Stimulated activated CD4-positive, alpha-beta T cell treated with anti-CD3 and anti-CD28 coated beads, Interleukin-1b, Interleukin-23, amount 100 ng/mL, for 48 hours (primary cell): ENCODE measurements at regions not wholly inside any gene's neighbourhood (a gene's known extent, or its start where the extent isn't known, plus 50 kb on each side); places are given as distances from the start of the nearest gene placed in this dataset.

Source experiments
- DNase-seq: peaks from one replicate; pipeline ENCODE4 v3.0.0-alpha.2; 2020

DNA sequence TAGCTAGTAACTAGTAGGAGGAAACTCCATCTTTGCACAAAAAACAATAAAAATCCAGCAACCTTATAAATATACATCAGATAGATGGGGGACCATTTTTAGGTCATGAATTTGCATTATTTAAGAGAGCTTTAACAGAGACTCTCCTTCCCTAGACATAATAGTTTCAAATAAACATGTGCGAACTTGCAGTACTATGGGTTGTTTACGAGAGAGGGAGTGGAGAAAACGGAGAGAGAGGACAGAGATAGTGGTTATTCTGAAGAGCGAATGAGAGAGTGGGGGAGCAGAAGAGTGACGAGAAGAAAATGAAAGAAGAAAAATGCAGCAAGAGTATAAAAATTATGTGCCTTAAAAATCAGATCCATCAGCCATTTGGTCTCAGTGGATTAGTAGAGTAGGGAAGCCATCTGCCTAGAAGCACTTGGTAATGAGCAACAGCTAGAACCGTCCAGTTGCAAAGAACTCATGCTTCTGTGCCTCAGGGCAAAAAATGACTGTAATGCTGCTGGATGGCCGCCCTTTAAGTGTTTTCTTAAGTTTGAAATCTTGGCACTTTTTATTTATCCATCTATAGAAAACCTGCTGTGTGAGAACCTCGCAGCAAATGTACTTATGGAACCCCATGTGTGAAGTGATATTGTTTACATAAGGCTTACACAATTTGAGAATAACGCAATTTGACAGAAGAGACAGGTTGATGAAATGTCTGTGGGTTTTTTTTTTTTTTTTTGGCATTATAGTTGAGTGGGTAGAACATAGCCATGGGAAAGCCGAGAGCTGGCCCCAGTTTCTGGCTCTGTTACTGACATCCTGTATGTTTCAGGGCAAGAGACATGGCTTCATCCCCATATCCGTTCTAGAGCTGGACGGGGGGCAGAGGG, 95.6 kb upstream of the ZNF608 start:
- no peak for DNase-seq

- no peak for DNase-seq
Measured at GRCh38 chr5:124842725-124843595, 96.5 kb upstream of the ZNF608 start.

DNA sequence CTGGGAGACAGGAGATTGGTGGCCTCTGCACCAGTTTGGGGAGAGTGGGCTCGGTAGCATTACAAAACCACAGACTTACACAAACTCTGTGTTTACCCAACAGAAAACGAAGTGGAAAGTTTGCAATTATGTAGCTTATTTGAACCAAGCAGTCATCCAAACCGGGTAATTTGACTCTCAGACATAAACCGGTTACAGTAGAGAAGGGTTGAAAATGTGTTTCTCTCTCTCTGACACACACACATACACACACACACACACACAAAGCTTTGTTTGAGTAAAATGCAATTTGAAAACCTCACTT, 97.1 kb upstream of the ZNF608 start:
- DNase-seq, result no peak

- no peak for DNase-seq
Measured at GRCh38 chr5:124844371-124844920, 98.0 kb upstream of the ZNF608 start.

DNA sequence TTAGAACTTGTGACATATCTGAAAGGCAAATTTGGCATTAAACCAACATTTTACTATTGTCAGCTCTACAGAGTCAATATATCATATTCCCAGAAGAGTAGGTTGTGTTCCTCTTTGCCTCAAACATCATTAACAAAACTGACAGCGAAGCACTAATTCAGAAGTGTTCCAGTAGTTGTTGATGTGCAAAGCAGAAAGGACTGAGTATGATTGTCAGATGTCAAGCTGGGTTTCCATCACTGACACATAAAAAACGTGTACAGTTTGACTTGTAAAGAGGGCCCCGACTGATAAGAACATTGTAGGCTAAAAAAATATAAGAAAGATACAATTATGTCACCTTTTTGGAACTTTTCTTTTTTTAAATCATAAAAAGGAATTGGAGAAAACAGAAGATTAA, 101.5 kb upstream of the ZNF608 start:
- no peak for DNase-seq

DNA sequence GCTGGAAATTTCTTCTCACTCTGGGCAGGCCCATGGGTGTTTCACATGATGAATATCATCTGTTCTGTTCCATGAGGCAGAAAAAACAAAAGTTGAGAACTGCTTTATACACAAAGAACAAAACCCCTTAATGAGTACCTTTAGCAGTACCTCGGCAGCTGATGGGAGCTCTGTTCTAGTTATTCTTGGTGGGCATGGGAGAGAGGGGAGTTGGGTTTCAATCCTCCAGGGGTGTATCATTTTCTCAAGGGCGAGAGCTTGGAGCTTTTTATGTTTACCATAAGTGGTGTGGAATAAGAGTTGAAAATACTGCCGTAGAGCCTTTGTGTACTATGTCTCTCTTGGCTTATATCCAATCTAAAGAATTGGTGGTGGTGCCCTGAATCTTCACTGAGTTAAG, 103.3 kb upstream of the ZNF608 start:
- DNase-seq, result no peak

GRCh38 chr5:124856726-124857125, 110.3 kb upstream of the ZNF608 start:
- no peak for DNase-seq

GRCh38 chr5:124858612-124859011, 112.2 kb upstream of the ZNF608 start:
- no peak for DNase-seq

DNA sequence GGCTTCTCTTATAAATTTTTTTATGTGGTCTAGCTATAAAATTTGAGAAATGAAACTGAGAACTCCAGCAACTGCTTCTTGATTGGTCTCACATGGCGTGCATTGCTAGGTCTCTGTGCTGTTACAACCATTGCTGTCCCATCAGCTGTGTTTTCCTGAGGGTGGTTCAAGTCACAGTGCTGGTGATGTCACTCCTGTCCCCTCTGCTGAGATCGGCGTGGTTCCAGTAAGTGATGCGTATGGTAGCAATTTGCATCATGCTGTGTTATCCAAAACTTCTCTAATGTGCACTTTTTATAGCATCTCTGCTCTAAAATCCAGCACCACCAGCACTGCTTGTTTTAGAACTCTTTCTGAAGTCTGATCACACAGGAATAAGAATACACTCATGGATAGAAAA, 112.6 kb upstream of the ZNF608 start:
- no peak for DNase-seq

GRCh38 chr5:124859556-124860290, 113.3 kb upstream of the ZNF608 start:
- DNase-seq, result no peak

DNA sequence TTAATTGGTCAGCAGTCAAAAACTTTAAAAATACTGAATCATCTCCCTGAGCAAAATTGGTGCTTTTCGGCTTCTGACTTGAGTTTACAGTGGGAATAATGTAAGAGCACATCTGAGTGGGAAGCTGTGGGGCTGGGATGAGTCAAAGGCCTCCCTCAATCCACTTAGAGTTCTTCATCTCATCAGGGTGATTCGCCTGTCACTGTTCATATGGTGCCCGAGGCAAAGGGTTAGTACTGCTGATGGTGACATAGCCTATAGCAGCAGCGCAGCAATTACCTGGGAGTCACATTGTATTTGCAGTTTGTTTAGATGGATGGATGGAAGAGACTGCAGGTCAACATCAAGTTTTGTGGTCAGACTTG, 113.8 kb upstream of the ZNF608 start:
- no peak for DNase-seq

DNA sequence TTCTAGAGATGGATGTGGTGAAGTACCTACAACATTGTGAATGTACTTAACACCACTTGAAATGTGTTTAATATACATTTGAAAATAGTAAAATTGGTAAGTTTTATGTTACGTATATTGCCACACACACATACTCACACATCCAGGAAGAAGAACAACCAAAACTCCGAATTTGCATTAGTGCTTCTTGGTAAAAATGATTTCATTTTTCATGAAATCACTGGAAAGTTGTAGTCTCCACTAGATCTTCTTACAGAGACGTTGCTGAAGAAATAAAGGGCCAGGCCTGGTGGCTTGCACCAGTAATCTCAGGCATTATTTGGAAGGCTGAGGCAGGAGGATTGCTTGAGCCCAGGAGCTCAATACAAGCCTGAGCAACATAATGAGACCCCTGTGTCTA, 118.6 kb upstream of the ZNF608 start:
- DNase-seq, result no peak

- DNase-seq, result no peak
Measured at GRCh38 chr5:124865603-124866354, 119.3 kb upstream of the ZNF608 start.

- no peak for DNase-seq
Measured at GRCh38 chr5:124866355-124867136, 120.1 kb upstream of the ZNF608 start.

DNA sequence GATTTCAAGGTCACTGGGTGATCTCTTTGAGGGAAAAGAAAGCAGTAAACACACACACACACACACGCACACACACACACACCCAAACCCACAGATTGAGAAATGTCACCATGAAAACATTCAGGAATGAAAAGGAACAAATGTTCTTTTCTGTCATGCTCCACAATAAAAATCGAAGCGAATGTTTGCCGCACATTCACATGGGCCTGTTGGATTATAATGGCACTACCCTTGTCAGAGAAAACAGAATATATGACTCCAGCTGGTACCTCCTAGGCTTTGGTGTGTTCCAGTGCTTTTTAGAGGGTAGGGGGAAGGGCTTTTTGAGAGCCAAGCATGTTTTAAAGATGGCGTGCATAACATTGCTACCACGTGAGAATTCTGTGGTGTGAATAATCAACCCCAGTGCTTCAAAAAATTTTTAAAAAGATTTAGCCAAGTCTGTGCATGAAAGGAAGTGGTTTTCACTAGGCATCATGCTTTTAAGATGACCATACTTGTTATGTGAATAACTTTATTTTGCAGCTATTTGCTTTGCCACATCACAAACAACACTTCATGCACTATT, 120.8 kb upstream of the ZNF608 start:
- DNase-seq, result no peak

DNA sequence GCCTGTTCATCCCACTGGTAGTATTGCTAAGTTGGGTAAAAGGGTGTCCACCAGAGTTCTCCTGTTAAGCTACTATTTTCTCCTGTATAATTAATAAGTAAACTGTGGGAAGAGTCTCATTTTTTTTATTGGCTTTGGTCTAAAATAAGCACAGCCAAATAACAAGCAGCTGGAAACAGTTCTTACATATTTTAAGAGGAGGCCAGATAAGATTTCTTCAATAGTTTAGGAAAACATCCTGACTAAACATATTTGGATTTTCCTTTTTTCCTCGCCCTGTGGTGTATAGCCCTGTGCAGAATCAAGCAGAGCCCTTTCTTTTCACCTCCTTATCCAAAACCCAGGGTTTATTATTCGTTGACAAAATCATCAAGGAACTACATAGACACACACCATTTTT, 122.2 kb upstream of the ZNF608 start:
- DNase-seq, result no peak

GRCh38 chr5:124869426-124870033, 123.1 kb upstream of the ZNF608 start:
- DNase-seq, result no peak

GRCh38 chr5:124870070-124870469, 123.6 kb upstream of the ZNF608 start:
- no peak for DNase-seq

- DNase-seq, result no peak
Measured at GRCh38 chr5:124871303-124871702, 124.9 kb upstream of the ZNF608 start.

- no peak for DNase-seq
Measured at GRCh38 chr5:124872086-124872485, 125.6 kb upstream of the ZNF608 start.

- DNase-seq, result no peak
Measured at GRCh38 chr5:124872615-124873014, 126.2 kb upstream of the ZNF608 start.
